ENCODE measurements at regions not wholly inside any gene's neighbourhood (a gene's known extent, or its start where the extent isn't known, plus 50 kb on each side); places are given as distances from the start of the nearest gene placed in this dataset.

GRCh38 chr15:88323976-88324740, 67.6 kb upstream of the NTRK3 start:
- CTCF ChIA-PET: interaction anchor here (0.7 kb wide), 1 partner anchor 37 kb away, joined by 5 read pairs; no protein-coding TSS in a partner anchor
- Mint-ChIP-seq H3K36me3 (ENCODE audit: low read depth) (no peaks in the 10 kb centered on the region), H3K4me1 (no peaks in the 10 kb centered on the region), H3K9me3 (no peaks in the 10 kb centered on the region), H3K27ac (no peak overlapping the region), H3K27me3 (peaks cover 9% of the 10 kb centered on the region), H3K4me3 (no peak overlapping the region)
- no peak for DNase-seq
- POLR2A ChIA-PET: no interaction called here

GRCh38 chr15:88323468-88323867, 66.9 kb upstream of the NTRK3 start:
- ChIA-PET CTCF (no interaction called here), POLR2A (no interaction called here)
- no peak for DNase-seq
- H3K4me3 Mint-ChIP-seq: no peak overlapping the region
- no peak overlapping the region for H3K27ac Mint-ChIP-seq
- H3K4me1 Mint-ChIP-seq: no peaks in the 10 kb centered on the region
- H3K36me3 Mint-ChIP-seq (ENCODE audit: low read depth): no peaks in the 10 kb centered on the region
- no peaks in the 10 kb centered on the region for H3K9me3 Mint-ChIP-seq
- H3K27me3 Mint-ChIP-seq: peaks cover 9% of the 10 kb centered on the region

GRCh38 chr15:88322461-88322860, 65.9 kb upstream of the NTRK3 start:
- Mint-ChIP-seq H3K27me3 (peaks cover 10% of the 10 kb centered on the region), H3K4me1 (no peaks in the 10 kb centered on the region), H3K36me3 (ENCODE audit: low read depth) (no peaks in the 10 kb centered on the region), H3K4me3 (no peak overlapping the region), H3K9me3 (no peaks in the 10 kb centered on the region), H3K27ac (no peak overlapping the region)
- POLR2A ChIA-PET: no interaction called here
- no peak for DNase-seq
- CTCF ChIA-PET: no interaction called here

- no peaks in the 10 kb centered on the region for H3K36me3 Mint-ChIP-seq (ENCODE audit: low read depth)
- H3K27me3 Mint-ChIP-seq: peaks cover 12% of the 10 kb centered on the region
- ChIA-PET POLR2A (no interaction called here), CTCF (no interaction called here)
- no peak overlapping the region for H3K27ac Mint-ChIP-seq
- no peak overlapping the region for H3K4me3 Mint-ChIP-seq
- no peaks in the 10 kb centered on the region for H3K4me1 Mint-ChIP-seq
- no peaks in the 10 kb centered on the region for H3K9me3 Mint-ChIP-seq
- DNase-seq: no peak
Observed at GRCh38 chr15:88321271-88321670, 64.7 kb upstream of the NTRK3 start.

GRCh38 chr15:88316586-88316985, 60.0 kb upstream of the NTRK3 start:
- POLR2A ChIA-PET: no interaction called here
- Mint-ChIP-seq H3K27ac (no peak overlapping the region), H3K4me3 (no peak overlapping the region), H3K36me3 (ENCODE audit: low read depth) (no peaks in the 10 kb centered on the region), H3K27me3 (peaks cover 15% of the 10 kb centered on the region), H3K4me1 (no peaks in the 10 kb centered on the region), H3K9me3 (no peaks in the 10 kb centered on the region)
- no peak for DNase-seq
- CTCF ChIA-PET: interaction anchor here (1.0 kb wide), 1 partner anchor 25 kb away, joined by 3 read pairs; no protein-coding TSS in a partner anchor

GRCh38 chr15:88315221-88315878, 58.8 kb upstream of the NTRK3 start:
- Mint-ChIP-seq H3K4me3 (no peak overlapping the region), H3K27me3 (peaks cover 8% of the 10 kb centered on the region), H3K27ac (no peak overlapping the region), H3K4me1 (no peaks in the 10 kb centered on the region), H3K36me3 (ENCODE audit: low read depth) (no peaks in the 10 kb centered on the region), H3K9me3 (no peaks in the 10 kb centered on the region)
- POLR2A ChIA-PET: no interaction called here
- CTCF ChIA-PET: interaction anchor here (0.6 kb wide), 1 partner anchor 92 kb away, joined by 3 read pairs; no protein-coding TSS in a partner anchor
- no peak for DNase-seq

GRCh38 chr15:88312941-88313579, 56.5 kb upstream of the NTRK3 start:
- H3K36me3 Mint-ChIP-seq (ENCODE audit: low read depth): no peaks in the 10 kb centered on the region
- ChIA-PET CTCF (no interaction called here), POLR2A (no interaction called here)
- H3K4me3 Mint-ChIP-seq: no peak overlapping the region
- H3K9me3 Mint-ChIP-seq: no peaks in the 10 kb centered on the region
- no peak for DNase-seq
- H3K4me1 Mint-ChIP-seq: no peaks in the 10 kb centered on the region
- peaks cover 8% of the 10 kb centered on the region for H3K27me3 Mint-ChIP-seq
- H3K27ac Mint-ChIP-seq: no peak overlapping the region

GRCh38 chr15:88309363-88309762, 52.8 kb upstream of the NTRK3 start:
- CTCF ChIA-PET: no interaction called here
- no peak overlapping the region for H3K4me3 Mint-ChIP-seq
- no peak overlapping the region for H3K27ac Mint-ChIP-seq
- no peak for DNase-seq
- POLR2A ChIA-PET: no interaction called here
- H3K36me3 Mint-ChIP-seq (ENCODE audit: low read depth): no peaks in the 10 kb centered on the region
- no peaks in the 10 kb centered on the region for H3K9me3 Mint-ChIP-seq
- H3K27me3 Mint-ChIP-seq: peaks cover 5% of the 10 kb centered on the region
- peaks cover 4% of the 10 kb centered on the region for H3K4me1 Mint-ChIP-seq

- peaks cover 1% of the 10 kb centered on the region for H3K27me3 Mint-ChIP-seq
- no peaks in the 10 kb centered on the region for H3K36me3 Mint-ChIP-seq (ENCODE audit: low read depth)
- no peaks in the 10 kb centered on the region for H3K9me3 Mint-ChIP-seq
- no peak overlapping the region for H3K27ac Mint-ChIP-seq
- H3K4me1 Mint-ChIP-seq: peaks cover 4% of the 10 kb centered on the region
- no peak overlapping the region for H3K4me3 Mint-ChIP-seq
- POLR2A ChIA-PET: no interaction called here
- CTCF ChIA-PET: no interaction called here
- no peak for DNase-seq
Observed at GRCh38 chr15:88307344-88307743, 50.8 kb upstream of the NTRK3 start.
